HCT116 (cell line): ENCODE measurements at regions not wholly inside any gene's neighbourhood (a gene's known extent, or its start where the extent isn't known, plus 50 kb on each side); places are given as distances from the start of the nearest gene placed in this dataset.

ENCODE experiments used
- ATAC-seq: fragments of 200-7000 bp; cut with Tn5 transposase; 2 replicates; pipeline ENCODE4 v1.9.1; 2020; ENCODE audit warnings: mild to moderate bottlenecking, moderate library complexity
- BruUV-seq: library from RNA; stranded (reverse); fragments of 400-500 nt; replicated peaks from 2 replicates; lab custom pipeline; 2021; lab: Mats Ljungman, UMichigan
- CTCF ChIA-PET: fragments of 300-600 bp; sonication (Branson Sonifier 250); formaldehyde crosslinking; loops from one replicate; lab custom pipeline; 2021; ENCODE audit warnings: antibody characterized with exemption; lab: Charles Lee
- POLR2A ChIA-PET: fragments of 300-600, 350-600 bp; sonication (Branson Sonifier 250); formaldehyde crosslinking; loops from one replicate; lab custom pipeline; 2021; ENCODE audit warnings: antibody characterized with exemption; lab: Charles Lee
- RAD21 ChIA-PET, 2 experiments: fragments of 300-600 bp; sonication (Branson Sonifier 250); formaldehyde crosslinking; loops; one replicate each; lab custom pipeline; 2023; ENCODE audit warnings: low total read pairs in 2 of 2; ENCODE audit not compliant: uncharacterized antibody in 2 of 2, unreplicated experiment in 2 of 2, low non-redundant PET in 1 of 2; lab: Charles Lee
- DNase-seq: peaks from one replicate; pipeline ENCODE4 v3.0.0-alpha.2; 2010; ENCODE audit warnings: low read depth, low spot score
- H2AFZ ChIP-seq: fragments of 200-600 bp; shearing (Covaris generic), sonication (generic); 2 replicates; pipeline ENCODE4 v1.6.1; 2017; ENCODE audit warnings: low read depth, mixed run types, mixed read lengths, antibody characterized with exemption, low read length; ENCODE audit not compliant: poor library complexity, severe bottlenecking
- H3K27ac ChIP-seq: 2 replicates; pipeline ENCODE4 v1.5.1; 2012; ENCODE audit warnings: low read depth, low read length
- H3K27me3 ChIP-seq: fragments of 200-600 bp; sonication (generic); 2 replicates; pipeline ENCODE4 v1.6.1; 2016; ENCODE audit warnings: mixed run types, low read length, mixed read lengths; ENCODE audit not compliant: insufficient read depth
- H3K36me3 ChIP-seq, 2 experiments: fragments of 200-500 bp in 1 of 2; fragments of 200-600 bp in 1 of 2; sonication (Bioruptor generic) in 1 of 2; sonication (generic) in 1 of 2; 2 replicates each; pipeline versions ENCODE4 v1.5.1 to v1.6.1; 2014 to 2016; ENCODE audit warnings: low read length in 2 of 2, inconsistent platforms in 1 of 2, mixed read lengths in 1 of 2, mixed run types in 1 of 2; ENCODE audit not compliant: insufficient read depth in 2 of 2, control insufficient read depth in 1 of 2
- H3K4me1 ChIP-seq, 2 experiments: fragments of 200-600 bp in 1 of 2; sonication (generic) in 1 of 2; 2 replicates each; pipeline versions ENCODE4 v1.5.1 to v1.6.1; 2012 to 2017; ENCODE audit warnings: low read length in 2 of 2, inconsistent platforms in 1 of 2, mild to moderate bottlenecking in 1 of 2, mixed read lengths in 1 of 2, mixed run types in 1 of 2, moderate library complexity in 1 of 2; ENCODE audit not compliant: insufficient read depth in 2 of 2, control insufficient read depth in 1 of 2
- H3K4me2 ChIP-seq: fragments of 200-600 bp; sonication (generic); 2 replicates; pipeline ENCODE4 v1.6.1; 2017; ENCODE audit warnings: mixed run types, low read length, mixed read lengths
- H3K4me3 ChIP-seq, 2 experiments: fragments of 200-600 bp in 1 of 2; sonication (generic) in 1 of 2; replicated peaks in 1 of 2; 2 replicates each; pipeline ENCODE4 v1.5.1; 2011 to 2016; ENCODE audit warnings: low read length in 2 of 2, control low read depth in 1 of 2, low read depth in 1 of 2, mild to moderate bottlenecking in 1 of 2, mixed read lengths in 1 of 2, mixed run types in 1 of 2
- H3K79me2 ChIP-seq: fragments of 200-600 bp; sonication (generic); 2 replicates; pipeline ENCODE4 v1.6.1; 2017; ENCODE audit warnings: mild to moderate bottlenecking, mixed run types, low read length, moderate library complexity, mixed read lengths; ENCODE audit not compliant: insufficient read depth
- H3K9ac ChIP-seq: fragments of 200-600 bp; sonication (generic); 2 replicates; pipeline ENCODE4 v1.6.1; 2016; ENCODE audit warnings: low read length, mixed read lengths
- H3K9me2 ChIP-seq: fragments of 200-600 bp; sonication (generic), shearing (Covaris generic); 2 replicates; pipeline ENCODE4 v1.6.1; 2017; ENCODE audit warnings: mixed run types, mild to moderate bottlenecking, moderate library complexity; ENCODE audit not compliant: insufficient read depth
- H3K9me3 ChIP-seq, 2 experiments: fragments of 200-500 bp in 1 of 2; fragments of 200-600 bp in 1 of 2; sonication (Bioruptor generic) in 1 of 2; sonication (generic) in 1 of 2; 2 replicates each; pipeline ENCODE4 v1.6.1; 2014 to 2017; ENCODE audit warnings: low read length in 2 of 2, mixed read lengths in 2 of 2, inconsistent platforms in 1 of 2, low read depth in 1 of 2, mild to moderate bottlenecking in 1 of 2, mixed run types in 1 of 2, moderate library complexity in 1 of 2; ENCODE audit not compliant: control insufficient read depth in 1 of 2, insufficient read depth in 1 of 2
- H4K20me1 ChIP-seq: fragments of 200-600 bp; sonication (generic), shearing (Covaris generic); 2 replicates; pipeline ENCODE4 v1.6.1; 2017; ENCODE audit warnings: mixed run types, mild to moderate bottlenecking, moderate library complexity; ENCODE audit not compliant: insufficient read depth
- ATF3 ChIP-seq: IDR thresholded peaks from 2 replicates; pipeline ENCODE4 v1.6.1; 2012
- EGR1 ChIP-seq: IDR thresholded peaks from 2 replicates; pipeline ENCODE4 v1.6.1; 2012; ENCODE audit warnings: low read depth
- ELF1 ChIP-seq: IDR thresholded peaks from 2 replicates; pipeline ENCODE4 v1.6.1; 2012; ENCODE audit warnings: low read depth, borderline replicate concordance
- EZH2phosphoT487 ChIP-seq: fragments of 200-600 bp; IDR thresholded peaks from 2 replicates; pipeline ENCODE4 v1.6.1; 2018; ENCODE audit warnings: antibody characterized with exemption, borderline replicate concordance
- JUND ChIP-seq: IDR thresholded peaks from 2 replicates; pipeline ENCODE4 v1.6.1; 2012
- MAX ChIP-seq: IDR thresholded peaks from 2 replicates; pipeline ENCODE4 v1.6.1; 2012
- POLR2A ChIP-seq: IDR thresholded peaks from 2 replicates; pipeline ENCODE4 v1.7.0; 2011; ENCODE audit warnings: borderline replicate concordance; ENCODE audit not compliant: insufficient read depth, insufficient read length; ENCODE audit errors: extremely low read depth
- RAD21 ChIP-seq: IDR thresholded peaks from 2 replicates; pipeline ENCODE4 v1.6.1; 2012; ENCODE audit warnings: low read depth, mild to moderate bottlenecking
- SRF ChIP-seq: IDR thresholded peaks from 2 replicates; pipeline ENCODE4 v1.6.1; 2012; ENCODE audit warnings: low read depth
- intact Hi-C: fragments of 100-400 bp; cut with micrococcal nuclease; formaldehyde crosslinking; loops from 2 replicates; pipeline ENCODE4 v1.10.0; 2022
- TF ChIP-seq, protein P1 (sequence below): IDR thresholded peaks from 2 replicates; pipeline ENCODE4 v1.6.1; 2011; ENCODE audit warnings: mild to moderate bottlenecking, low read length, moderate library complexity; ENCODE audit not compliant: insufficient replicate concordance; ENCODE audit errors: extremely low read depth
- TF ChIP-seq, protein P2 (sequence below): IDR thresholded peaks from 2 replicates; pipeline ENCODE4 v1.6.1; 2012; ENCODE audit warnings: low read depth

DNA sequence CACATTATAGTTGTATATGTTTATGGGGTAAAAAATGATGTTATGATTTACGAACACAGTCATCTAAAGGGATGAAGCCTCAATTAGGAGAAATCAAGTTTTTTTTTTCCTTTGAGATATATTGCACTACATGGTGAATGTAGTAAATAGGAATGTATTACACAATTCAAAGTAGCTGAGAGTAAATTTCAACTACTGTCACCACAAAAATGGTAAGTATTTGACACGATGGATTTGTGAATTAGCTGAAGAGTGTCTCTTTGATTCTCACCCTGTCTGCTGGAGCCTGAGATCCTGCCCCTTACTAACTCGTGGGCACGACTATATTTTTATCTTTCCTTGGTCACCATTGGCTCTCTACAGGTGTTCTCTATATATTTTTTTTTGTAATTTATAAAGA is 540.4 kb upstream of the DSEL start (continued):
- no peak for TF ChIP-seq POLR2A

GRCh38 chr18:68054669-68055068 is 538.1 kb upstream of the DSEL start:
- no peaks in the 10 kb centered on the region for H4K20me1 ChIP-seq
- no peak overlapping the region for H3K4me2 ChIP-seq
- H3K9me3 ChIP-seq: peaks cover 4 to 14% of the 10 kb centered on the region in 2 experiments; a peak in 1 of 4 replicates
- H3K4me3 ChIP-seq: no peak overlapping the region
- H3K27ac ChIP-seq: no peak overlapping the region
- RAD21 ChIA-PET: no interaction called here
- no peaks in the 10 kb centered on the region for H3K4me1 ChIP-seq
- no peak for DNase-seq
- TF ChIP-seq JUND: no peak
- no peak for TF ChIP-seq ELF1
- TF ChIP-seq RAD21: no peak
- TF ChIP-seq POLR2A: no peak
- TF ChIP-seq, protein P1, sequence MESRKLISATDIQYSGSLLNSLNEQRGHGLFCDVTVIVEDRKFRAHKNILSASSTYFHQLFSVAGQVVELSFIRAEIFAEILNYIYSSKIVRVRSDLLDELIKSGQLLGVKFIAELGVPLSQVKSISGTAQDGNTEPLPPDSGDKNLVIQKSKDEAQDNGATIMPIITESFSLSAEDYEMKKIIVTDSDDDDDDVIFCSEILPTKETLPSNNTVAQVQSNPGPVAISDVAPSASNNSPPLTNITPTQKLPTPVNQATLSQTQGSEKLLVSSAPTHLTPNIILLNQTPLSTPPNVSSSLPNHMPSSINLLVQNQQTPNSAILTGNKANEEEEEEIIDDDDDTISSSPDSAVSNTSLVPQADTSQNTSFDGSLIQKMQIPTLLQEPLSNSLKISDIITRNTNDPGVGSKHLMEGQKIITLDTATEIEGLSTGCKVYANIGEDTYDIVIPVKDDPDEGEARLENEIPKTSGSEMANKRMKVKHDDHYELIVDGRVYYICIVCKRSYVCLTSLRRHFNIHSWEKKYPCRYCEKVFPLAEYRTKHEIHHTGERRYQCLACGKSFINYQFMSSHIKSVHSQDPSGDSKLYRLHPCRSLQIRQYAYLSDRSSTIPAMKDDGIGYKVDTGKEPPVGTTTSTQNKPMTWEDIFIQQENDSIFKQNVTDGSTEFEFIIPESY: no peak
- no peak for TF ChIP-seq EGR1
- TF ChIP-seq ATF3: no peak
- TF ChIP-seq EZH2phosphoT487: no peak
- no peak for TF ChIP-seq MAX
- TF ChIP-seq, protein P2, sequence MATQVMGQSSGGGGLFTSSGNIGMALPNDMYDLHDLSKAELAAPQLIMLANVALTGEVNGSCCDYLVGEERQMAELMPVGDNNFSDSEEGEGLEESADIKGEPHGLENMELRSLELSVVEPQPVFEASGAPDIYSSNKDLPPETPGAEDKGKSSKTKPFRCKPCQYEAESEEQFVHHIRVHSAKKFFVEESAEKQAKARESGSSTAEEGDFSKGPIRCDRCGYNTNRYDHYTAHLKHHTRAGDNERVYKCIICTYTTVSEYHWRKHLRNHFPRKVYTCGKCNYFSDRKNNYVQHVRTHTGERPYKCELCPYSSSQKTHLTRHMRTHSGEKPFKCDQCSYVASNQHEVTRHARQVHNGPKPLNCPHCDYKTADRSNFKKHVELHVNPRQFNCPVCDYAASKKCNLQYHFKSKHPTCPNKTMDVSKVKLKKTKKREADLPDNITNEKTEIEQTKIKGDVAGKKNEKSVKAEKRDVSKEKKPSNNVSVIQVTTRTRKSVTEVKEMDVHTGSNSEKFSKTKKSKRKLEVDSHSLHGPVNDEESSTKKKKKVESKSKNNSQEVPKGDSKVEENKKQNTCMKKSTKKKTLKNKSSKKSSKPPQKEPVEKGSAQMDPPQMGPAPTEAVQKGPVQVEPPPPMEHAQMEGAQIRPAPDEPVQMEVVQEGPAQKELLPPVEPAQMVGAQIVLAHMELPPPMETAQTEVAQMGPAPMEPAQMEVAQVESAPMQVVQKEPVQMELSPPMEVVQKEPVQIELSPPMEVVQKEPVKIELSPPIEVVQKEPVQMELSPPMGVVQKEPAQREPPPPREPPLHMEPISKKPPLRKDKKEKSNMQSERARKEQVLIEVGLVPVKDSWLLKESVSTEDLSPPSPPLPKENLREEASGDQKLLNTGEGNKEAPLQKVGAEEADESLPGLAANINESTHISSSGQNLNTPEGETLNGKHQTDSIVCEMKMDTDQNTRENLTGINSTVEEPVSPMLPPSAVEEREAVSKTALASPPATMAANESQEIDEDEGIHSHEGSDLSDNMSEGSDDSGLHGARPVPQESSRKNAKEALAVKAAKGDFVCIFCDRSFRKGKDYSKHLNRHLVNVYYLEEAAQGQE: no peak
- no peak for TF ChIP-seq SRF
- TF ChIP-seq, all 23 proteins: peak for 0
- H3K9ac ChIP-seq: no peak overlapping the region
- ChIA-PET CTCF (no interaction called here), POLR2A (no interaction called here)
- BruUV-seq: no TSS peak
- no peak overlapping the region for H2AFZ ChIP-seq
- H3K79me2 ChIP-seq: no peaks in the 10 kb centered on the region
- no peak for ATAC-seq
- no peaks in the 10 kb centered on the region for H3K36me3 ChIP-seq
- H3K9me2 ChIP-seq: no peaks in the 10 kb centered on the region
- no peaks in the 10 kb centered on the region for H3K27me3 ChIP-seq
- intact Hi-C loops: no loop called here
